ENCODE measurements at regions not wholly inside any gene's neighbourhood (a gene's known extent, or its start where the extent isn't known, plus 50 kb on each side); places are given as distances from the start of the nearest gene placed in this dataset.

GRCh38 chr1:78331799-78332198 lies 159.0 kb upstream of the PTGFR start:
- TF ChIP-seq CTCF (IDR thresholded peaks at IDR 0.05) (no peak), POLR2A (IDR thresholded peaks at IDR 0.05) (no peak), POLR2AphosphoS5 (IDR thresholded peaks at IDR 0.05) (no peak)
